Middle frontal gyrus (tissue), 1 donor: ENCODE measurements at regions not wholly inside any gene's neighbourhood (a gene's known extent, or its start where the extent isn't known, plus 50 kb on each side); places are given as distances from the start of the nearest gene placed in this dataset.
"Not testable (repeated sequence)": the region's sequence is repeated elsewhere in the genome, so short reads cannot be mapped to it uniquely, and the experiment has no call there.

Experiments
- DNase-seq: peaks from one replicate; pipeline ENCODE4 v3.0.0-alpha.2; 2015; ENCODE audit warnings: low spot score; ENCODE audit errors: extremely low spot score

DNA sequence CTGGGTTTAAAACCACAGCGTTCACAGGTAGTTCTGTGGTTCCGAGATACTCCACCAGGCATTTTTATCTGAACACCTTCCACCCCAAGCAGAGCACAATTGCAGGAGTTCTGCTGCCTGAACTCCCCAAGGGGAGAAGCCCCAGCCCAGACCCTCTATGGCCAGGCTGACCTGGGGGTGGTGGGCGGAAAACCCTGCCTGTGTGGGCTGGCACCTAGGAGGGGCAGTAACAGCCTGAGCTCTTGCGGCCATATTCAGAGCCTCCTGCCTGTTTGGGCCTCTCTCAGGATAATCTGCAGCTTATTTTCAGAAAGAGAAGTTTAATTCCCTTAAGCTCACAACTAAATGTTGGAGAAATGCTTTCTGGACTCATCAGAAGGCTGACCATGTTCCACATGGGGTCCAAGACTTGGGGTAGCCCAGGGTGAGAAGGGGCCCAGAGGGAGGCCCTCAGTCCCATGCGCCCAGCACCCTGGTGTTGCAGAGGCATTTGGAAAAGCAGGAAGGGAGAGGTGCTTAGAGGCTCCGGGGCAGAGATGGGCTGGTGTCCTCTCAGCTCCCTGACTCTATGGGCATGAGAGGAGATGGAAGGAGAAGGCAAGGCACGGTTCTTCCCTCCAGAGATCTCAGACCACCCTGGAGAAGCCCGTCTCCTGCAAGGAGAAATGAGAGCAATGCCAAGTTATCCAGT, 195.6 kb upstream of the TPM1 start:
- no peak for DNase-seq

DNA sequence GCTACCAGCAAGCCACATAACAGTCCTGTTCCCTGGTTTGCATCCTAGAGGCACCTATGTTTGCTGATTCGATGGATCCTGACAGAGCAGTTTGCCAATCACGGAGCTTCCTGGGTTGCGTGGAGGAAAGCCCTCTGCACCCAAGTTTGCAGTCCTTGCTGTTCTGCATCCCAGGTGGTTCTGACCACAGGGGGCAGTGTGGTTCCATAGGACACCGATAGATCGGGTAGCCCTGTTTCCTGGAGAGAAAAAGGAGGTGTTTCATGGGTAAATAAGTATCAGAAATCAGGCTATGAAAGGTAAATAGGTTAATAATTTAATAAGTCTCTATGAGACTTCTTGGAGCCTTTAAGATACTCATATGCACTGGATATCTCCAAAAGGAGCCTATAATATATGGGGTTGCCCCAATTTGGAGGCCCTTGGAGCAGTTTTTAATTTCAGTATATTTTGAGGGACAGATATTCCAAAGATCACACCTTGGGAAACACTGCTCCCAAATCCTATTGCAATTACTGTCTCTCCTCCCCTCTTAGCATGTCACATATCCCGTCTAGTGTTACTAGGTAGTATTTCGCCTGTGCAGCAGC, 194.6 kb upstream of the TPM1 start:
- no peak for DNase-seq

GRCh38 chr15:62848632-62849050, 193.9 kb upstream of the TPM1 start:
- DNase-seq, result no peak

DNA sequence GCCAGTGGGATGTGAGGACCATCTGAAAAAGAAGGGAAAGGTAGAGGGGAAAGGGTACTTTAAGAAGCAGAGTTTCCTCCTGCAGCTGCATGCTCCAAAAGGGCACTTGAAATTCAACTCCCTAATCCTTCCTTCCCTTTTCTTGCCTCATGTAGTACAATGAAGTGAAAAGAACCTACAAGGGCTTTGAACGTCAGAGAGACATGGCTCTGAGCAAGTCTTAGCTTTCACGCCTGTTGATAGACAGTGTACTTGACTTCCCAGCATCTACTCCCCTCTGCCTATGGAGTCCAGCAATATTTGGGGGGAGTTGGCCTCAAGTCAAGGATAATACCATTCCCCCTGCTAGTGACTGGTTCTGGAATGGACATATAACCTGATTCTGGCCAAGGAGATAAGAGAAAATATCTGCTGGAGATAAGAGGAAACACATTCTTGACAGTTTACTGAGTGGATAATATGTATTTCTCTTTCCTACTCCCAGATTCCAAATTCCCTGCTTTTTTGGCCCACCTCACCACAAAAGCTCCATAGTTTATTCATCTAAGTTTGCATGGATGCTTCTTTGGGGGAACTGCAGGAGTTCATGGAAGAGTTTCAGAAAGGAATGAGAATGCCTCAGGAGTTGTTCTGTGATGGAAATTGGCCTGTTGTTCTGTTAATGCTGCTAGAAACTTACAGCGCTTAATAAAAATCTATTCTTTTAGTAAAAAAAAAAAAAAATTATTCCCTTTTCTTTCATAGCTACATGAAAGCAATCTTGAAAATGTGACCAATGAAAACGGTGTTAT, 193.0 kb upstream of the TPM1 start:
- DNase-seq, result no peak

- DNase-seq, result no peak
Observed at GRCh38 chr15:62850318-62850717, 192.2 kb upstream of the TPM1 start.

- DNase-seq, result no peak
Observed at GRCh38 chr15:62850791-62851291, 191.7 kb upstream of the TPM1 start.

GRCh38 chr15:62853114-62853840, 189.3 kb upstream of the TPM1 start:
- no peak for DNase-seq

DNA sequence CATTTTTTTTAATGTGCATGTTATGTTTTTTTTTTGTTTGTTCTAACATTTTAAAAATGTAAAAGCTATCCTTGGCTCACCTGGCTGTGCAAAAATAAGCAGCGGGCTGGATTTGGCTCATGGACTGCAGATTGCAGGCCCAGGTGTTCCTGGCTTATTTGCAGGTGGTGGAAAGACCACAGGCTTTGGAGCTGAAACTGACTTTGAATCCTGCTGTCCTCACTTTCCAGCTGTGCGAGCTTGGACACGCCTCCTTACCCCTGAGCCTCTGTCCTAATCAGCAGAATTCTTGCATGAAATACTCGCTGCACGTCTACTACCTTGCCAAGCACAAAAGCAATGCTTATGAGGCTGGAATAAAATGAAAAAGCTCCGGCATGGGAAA, 188.7 kb upstream of the TPM1 start:
- DNase-seq, result no peak

DNA sequence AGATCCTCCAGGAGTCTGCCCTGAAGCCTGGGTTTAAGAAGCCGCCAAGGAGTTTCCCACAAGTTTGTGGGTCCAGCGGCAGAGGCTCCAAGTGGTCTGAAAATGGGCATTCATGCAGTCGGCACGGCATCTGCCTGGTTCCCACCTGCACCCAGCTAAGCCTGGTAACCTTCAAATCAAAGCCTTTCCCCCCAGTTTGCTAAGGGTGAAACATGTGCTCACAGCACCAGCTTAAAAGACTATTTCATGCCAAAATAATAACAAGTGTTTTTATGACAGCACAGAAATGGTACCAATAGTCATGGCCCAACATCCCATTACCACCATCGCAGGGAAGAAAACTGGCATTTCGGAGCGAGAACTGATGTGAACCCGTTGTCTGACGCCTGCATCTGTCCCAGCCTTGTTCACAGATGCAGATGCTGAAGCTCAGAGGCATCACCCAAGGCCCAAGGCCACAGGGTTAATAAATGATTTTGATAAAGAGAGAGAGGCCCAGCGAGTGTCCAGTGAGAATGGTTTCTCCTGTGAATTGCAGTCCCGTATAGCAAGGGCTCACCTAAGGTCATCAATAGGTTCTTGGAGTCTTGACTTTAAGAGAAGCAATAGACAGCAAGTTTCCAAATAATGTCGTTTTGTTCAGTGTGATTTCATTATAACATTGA, 188.0 kb upstream of the TPM1 start:
- DNase-seq, result no peak

- DNase-seq, result no peak
Observed at GRCh38 chr15:62855085-62855476, 187.5 kb upstream of the TPM1 start.

DNA sequence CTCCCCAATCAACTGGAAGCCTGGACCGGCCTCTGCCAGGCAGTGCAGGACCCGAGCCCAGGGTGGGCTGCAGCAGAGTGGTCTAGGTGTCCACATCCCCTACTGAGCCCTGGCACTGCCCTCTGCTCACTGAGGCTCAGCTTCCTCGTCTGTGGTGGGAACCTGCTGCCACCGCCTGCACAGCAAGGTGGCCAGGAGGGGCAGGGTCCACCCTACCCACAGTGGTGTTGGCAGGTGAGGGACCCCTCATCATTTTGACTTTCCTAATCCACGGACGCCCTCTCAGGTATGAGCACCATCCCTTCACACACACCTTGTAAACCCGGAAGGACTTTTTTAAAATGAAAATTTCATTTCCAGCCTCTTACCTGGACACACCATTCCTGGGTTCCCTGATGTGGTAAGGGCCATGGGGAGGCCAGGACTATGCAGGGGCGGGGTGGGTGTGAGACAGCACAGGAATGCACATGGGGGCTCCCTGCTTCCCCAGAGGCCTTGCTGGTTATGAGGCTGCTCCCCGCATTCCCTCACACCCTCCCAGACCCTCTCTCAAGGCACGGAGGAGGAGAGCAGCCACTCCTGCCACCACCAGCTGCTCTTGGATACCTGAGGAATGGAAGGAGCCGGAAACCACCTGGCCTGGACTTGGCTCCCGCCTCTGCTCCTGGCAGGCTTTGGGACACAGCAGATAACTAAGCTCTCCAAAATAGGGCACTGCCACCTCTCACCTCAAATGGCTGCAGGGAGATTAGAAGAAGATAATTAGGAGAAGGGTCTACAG, 185.9 kb upstream of the TPM1 start:
- DNase-seq, result no peak

DNA sequence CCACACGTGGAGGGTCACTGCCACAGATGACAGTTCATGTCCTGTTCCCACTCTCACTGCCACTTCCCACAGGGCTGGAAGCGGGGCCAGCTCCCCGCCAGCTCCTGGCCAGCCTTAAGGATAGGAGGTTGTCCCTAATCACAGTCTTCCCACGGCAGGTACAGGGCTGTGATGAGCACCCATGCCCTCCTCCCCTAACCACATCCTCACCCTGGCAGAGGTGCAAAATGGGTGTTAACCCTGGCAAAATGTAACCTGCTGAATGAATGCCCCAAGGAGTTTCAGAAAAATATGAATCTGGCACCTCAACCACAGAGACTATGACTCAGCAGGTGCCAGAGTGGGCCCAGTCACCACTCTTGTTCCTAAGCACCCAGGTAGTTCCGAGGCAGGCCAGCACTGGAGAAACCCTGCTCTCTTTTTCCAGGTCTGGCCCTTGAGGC, 185.1 kb upstream of the TPM1 start:
- no peak for DNase-seq

DNA sequence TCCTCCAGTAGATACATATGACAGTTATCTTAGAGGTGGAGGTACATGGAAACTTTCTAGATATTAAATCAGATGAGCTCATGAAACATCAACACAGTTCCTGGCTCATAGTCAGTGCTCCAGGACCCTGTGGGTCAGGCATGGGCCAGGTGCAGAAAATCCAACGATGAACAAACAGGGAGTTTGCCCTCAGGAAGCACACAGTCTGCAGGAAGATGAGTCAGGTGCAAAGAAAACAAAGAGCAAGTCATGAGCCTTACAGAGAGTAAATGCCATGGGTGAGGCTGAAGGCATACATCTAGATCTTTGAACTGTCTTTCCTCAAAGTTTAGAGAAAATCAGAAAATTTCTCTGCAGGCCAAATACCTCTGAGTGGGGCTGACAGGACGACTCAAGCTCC, 184.2 kb upstream of the TPM1 start:
- no peak for DNase-seq

- no peak for DNase-seq
Observed at GRCh38 chr15:62862717-62863116, 179.8 kb upstream of the TPM1 start.

GRCh38 chr15:62866366-62866765, 176.2 kb upstream of the TPM1 start:
- no peak for DNase-seq

DNA sequence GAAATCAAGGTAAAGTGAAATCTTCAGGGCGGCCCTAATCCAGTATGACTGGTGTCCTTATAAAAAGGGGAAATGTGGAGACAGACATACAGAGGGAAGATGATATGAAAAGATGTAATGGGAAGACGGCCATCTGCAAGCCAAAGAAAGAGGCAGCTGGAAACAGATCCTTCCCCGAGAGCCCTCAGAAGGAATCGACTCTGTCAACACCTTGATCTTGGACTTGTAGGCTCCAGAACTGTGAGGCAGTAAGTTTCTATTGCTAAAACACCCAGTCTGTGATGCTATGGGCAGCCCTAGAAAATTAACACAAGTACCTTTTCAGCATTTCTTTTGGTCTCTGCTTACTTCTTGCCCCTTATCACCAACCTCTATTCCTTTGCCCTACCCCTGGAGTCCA, 174.7 kb upstream of the TPM1 start:
- DNase-seq, result no peak

DNA sequence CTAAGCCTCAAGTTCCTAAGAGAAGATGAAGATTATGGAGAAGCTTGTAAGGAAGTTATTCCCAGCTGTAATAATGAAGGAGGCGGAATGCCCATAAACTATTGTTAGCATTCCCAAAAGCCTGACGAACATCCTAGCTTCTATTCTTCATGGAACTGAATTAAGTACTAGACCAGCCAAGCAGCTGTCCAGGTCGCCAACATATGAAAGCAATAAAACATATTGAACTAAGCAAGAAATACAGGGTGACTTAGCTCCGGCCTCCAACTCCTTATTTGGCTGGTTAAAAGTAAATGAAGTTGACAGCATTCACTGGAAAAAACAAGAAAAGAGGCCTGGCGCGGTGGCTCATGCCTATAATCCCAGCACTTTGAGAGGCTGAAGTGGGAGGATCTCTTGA, 174.0 kb upstream of the TPM1 start:
- no peak for DNase-seq

DNA sequence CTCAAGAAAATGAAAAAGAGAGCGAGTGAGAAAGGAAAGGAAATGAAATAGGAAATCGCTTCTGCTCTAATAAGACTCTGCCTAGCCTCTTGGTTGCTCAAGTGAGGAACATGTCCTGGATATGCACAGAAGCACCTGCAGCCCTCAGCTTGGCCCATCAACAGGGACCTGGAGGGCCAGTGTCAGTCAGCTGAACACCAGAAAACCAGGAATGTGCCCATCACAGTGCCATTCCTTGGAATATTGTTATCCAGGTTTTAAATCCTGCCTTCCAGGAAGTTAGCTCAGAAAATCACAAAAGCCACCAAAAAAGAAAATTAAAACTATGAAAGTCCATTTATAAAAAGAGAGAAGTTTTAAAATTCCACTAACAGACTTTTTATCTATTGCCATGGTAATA, 173.4 kb upstream of the TPM1 start:
- DNase-seq, result no peak

- no peak for DNase-seq
Observed at GRCh38 chr15:62870216-62870615, 172.3 kb upstream of the TPM1 start.

DNA sequence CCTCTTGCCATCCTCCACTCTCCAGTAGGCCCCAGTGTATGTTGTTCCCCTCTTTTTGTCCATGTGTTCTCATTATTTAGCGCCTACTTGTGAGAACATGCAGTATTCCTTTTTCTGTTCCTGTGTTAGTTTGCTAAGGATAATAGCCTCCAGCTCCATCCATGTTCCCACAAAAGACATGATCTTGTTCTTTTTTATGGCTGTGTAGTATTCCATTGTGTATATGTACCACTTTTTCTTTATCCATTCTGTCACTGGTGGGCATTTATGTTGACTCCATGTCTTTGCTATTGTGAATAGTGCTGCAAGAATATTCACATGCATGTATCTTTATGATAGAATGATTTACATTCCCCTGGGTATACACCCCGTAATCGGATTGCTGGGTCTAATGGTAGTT, 171.8 kb upstream of the TPM1 start:
- DNase-seq, result not testable (repeated sequence)
